GM23338 (cell line): ENCODE measurements at regions not wholly inside any gene's neighbourhood (a gene's known extent, or its start where the extent isn't known, plus 50 kb on each side); places are given as distances from the start of the nearest gene placed in this dataset.

Source experiments
- ATAC-seq: fragments of 200-7000 bp; cut with Tn5 transposase; 3 replicates; pipeline ENCODE4 v1.9.1; 2020
- DNase-seq: peaks from one replicate; pipeline ENCODE4 v3.0.0-alpha.2; 2015; ENCODE audit warnings: low spot score
- H2AFZ ChIP-seq: fragments of 200-600 bp; sonication (generic); 2 replicates; pipeline ENCODE4 v1.8.0; 2016; ENCODE audit warnings: antibody characterized with exemption, mild to moderate bottlenecking, moderate library complexity
- H3F3A ChIP-seq: fragments of 200-600 bp; sonication (generic); replicated peaks from 2 replicates; pipeline ENCODE4 v1.8.0; 2017; ENCODE audit warnings: antibody characterized with exemption, mixed run types, low read depth
- H3K27ac ChIP-seq: fragments of 200-600 bp; sonication (generic); 2 replicates; pipeline ENCODE4 v1.6.1; 2016; ENCODE audit warnings: low read depth
- H3K27me3 ChIP-seq: fragments of 200-600 bp; sonication (generic); 2 replicates; pipeline ENCODE4 v1.8.0; 2016; ENCODE audit warnings: mild to moderate bottlenecking, mixed run types, moderate library complexity; ENCODE audit not compliant: insufficient read depth
- H3K36me3 ChIP-seq: fragments of 200-600 bp; sonication (generic); 2 replicates; pipeline ENCODE4 v1.8.0; 2016; ENCODE audit warnings: mild to moderate bottlenecking; ENCODE audit not compliant: insufficient read depth
- H3K4me1 ChIP-seq: fragments of 200-600 bp; sonication (generic); 2 replicates; pipeline ENCODE4 v1.8.0; 2016; ENCODE audit warnings: mild to moderate bottlenecking, moderate library complexity; ENCODE audit not compliant: insufficient read depth
- H3K4me2 ChIP-seq: fragments of 200-600 bp; sonication (generic); 2 replicates; pipeline ENCODE4 v1.7.1; 2017; ENCODE audit warnings: mixed run types
- H3K4me3 ChIP-seq: fragments of 200-600 bp; sonication (generic); 2 replicates; pipeline ENCODE4 v1.6.1; 2016; ENCODE audit warnings: mixed run types
- H3K79me2 ChIP-seq: fragments of 200-600 bp; sonication (generic); replicated peaks from 2 replicates; pipeline ENCODE4 v1.8.0; 2017; ENCODE audit warnings: mild to moderate bottlenecking; ENCODE audit not compliant: insufficient read depth
- H3K9me2 ChIP-seq: fragments of 200-600 bp; sonication (generic); 2 replicates; pipeline ENCODE4 v1.8.0; 2017; ENCODE audit not compliant: insufficient read depth
- H4K20me1 ChIP-seq: fragments of 200-600 bp; sonication (generic); replicated peaks from 2 replicates; pipeline ENCODE4 v1.8.0; 2017; ENCODE audit warnings: mild to moderate bottlenecking; ENCODE audit not compliant: insufficient read depth
- H3K27ac Mint-ChIP-seq: 2 replicates; pipeline ENCODE4 v1.8.0; 2020; ENCODE audit warnings: inconsistent platforms, mild to moderate bottlenecking, moderate library complexity, mixed read lengths
- H3K27me3 Mint-ChIP-seq: 3 replicates; pipeline ENCODE4 v1.8.0; 2022; ENCODE audit warnings: low read depth, mild to moderate bottlenecking, moderate library complexity, mixed read lengths, inconsistent platforms; ENCODE audit not compliant: insufficient read depth, poor library complexity
- H3K36me3 Mint-ChIP-seq: 3 replicates; pipeline ENCODE4 v1.8.0; 2021; ENCODE audit warnings: low read depth, mild to moderate bottlenecking, inconsistent platforms, moderate library complexity, mixed read lengths
- H3K4me1 Mint-ChIP-seq: 3 replicates; pipeline ENCODE4 v1.8.0; 2020; ENCODE audit warnings: mild to moderate bottlenecking, inconsistent platforms, mixed read lengths
- H3K4me3 Mint-ChIP-seq: 3 replicates; pipeline ENCODE4 v1.8.0; 2021; ENCODE audit warnings: moderate library complexity, mild to moderate bottlenecking, inconsistent platforms, mixed read lengths
- H3K9me3 Mint-ChIP-seq: 3 replicates; pipeline ENCODE4 v1.8.0; 2020; ENCODE audit warnings: moderate library complexity, mild to moderate bottlenecking, inconsistent platforms, mixed read lengths
- CREB1 ChIP-seq: fragments of 250-450 bp; sonication (Bioruptor Pico); IDR thresholded peaks from 2 replicates; pipeline ENCODE4 v1.5.0; 2020; ENCODE audit warnings: low read depth, mild to moderate bottlenecking, moderate library complexity
- ETS1 ChIP-seq: IDR thresholded peaks from 2 replicates; pipeline ENCODE4 v1.6.1; 2016; ENCODE audit warnings: antibody characterized with exemption
- EZH2 ChIP-seq: fragments of 200-600 bp; sonication (generic); IDR thresholded peaks from one replicate; pipeline ENCODE4 v1.8.0; 2017; ENCODE audit warnings: antibody characterized with exemption, mild to moderate bottlenecking, low read depth; ENCODE audit not compliant: unreplicated experiment
- EZH2phosphoT487 ChIP-seq: fragments of 200-600 bp; sonication (generic); IDR thresholded peaks from one replicate; pipeline ENCODE4 v1.8.1; 2018; ENCODE audit warnings: antibody characterized with exemption; ENCODE audit not compliant: unreplicated experiment
- JUNB ChIP-seq: IDR thresholded peaks from one replicate; pipeline ENCODE4 v1.6.1; 2016; ENCODE audit warnings: antibody characterized with exemption; ENCODE audit not compliant: unreplicated experiment
- NANOG ChIP-seq: IDR thresholded peaks from 2 replicates; pipeline ENCODE4 v1.6.1; 2016; ENCODE audit warnings: antibody characterized with exemption, borderline replicate concordance
- POLR2AphosphoS5 ChIP-seq: IDR thresholded peaks from 2 replicates; pipeline ENCODE4 v1.6.1; 2016; ENCODE audit warnings: antibody characterized with exemption, low read depth
- REST ChIP-seq: IDR thresholded peaks from one replicate; pipeline ENCODE4 v1.6.1; 2018; ENCODE audit warnings: antibody characterized with exemption; ENCODE audit not compliant: unreplicated experiment
- STAT1 ChIP-seq: IDR thresholded peaks from one replicate; pipeline ENCODE4 v1.6.1; 2016; ENCODE audit warnings: antibody characterized with exemption; ENCODE audit not compliant: unreplicated experiment
- ZNF114 ChIP-seq: fragments of 250-450 bp; sonication (Bioruptor Pico); IDR thresholded peaks from 2 replicates; pipeline ENCODE4 v1.5.0; 2020; ENCODE audit warnings: mild to moderate bottlenecking, moderate library complexity
- ZNF331 ChIP-seq: fragments of 250-450 bp; sonication (Bioruptor Pico); IDR thresholded peaks from 2 replicates; pipeline ENCODE4 v1.5.0; 2020; ENCODE audit warnings: low read depth, mild to moderate bottlenecking, moderate library complexity
- TF ChIP-seq, protein P1 (sequence below): fragments of 250-450 bp; sonication (Bioruptor Pico); IDR thresholded peaks from 2 replicates; pipeline ENCODE4 v1.5.0; 2020; ENCODE audit warnings: mild to moderate bottlenecking, moderate library complexity
- TF ChIP-seq, protein P2 (sequence below), 2 experiments: fragments of 200-600 bp in 1 of 2; sonication (generic) in 1 of 2; conservative IDR thresholded peaks; 2 replicates each; pipeline versions ENCODE4 v1.5.1 to v1.6.1; 2016 to 2017; ENCODE audit warnings: antibody characterized with exemption in 2 of 2, low read depth in 2 of 2, mild to moderate bottlenecking in 2 of 2, moderate library complexity in 1 of 2

DNA sequence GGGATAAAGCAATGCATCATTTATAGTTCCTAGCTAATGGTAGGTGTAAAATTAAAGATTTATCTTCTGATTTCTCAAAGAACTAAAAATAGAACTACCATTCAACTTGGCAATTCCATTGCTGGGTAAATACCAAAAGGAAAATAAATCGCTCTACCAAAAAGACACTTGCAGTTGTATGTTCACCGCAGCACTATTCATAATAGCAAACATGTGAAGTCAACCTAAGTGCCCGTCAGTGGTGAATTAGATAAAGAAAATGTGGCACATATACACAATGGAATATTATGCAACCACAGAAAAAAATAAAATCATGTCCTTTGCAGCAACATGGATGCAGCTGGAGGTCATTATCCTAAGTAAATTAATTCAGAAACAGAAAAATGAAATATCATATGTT, 192.8 kb upstream of the ADRA1D start:
- DNase-seq (no peak), ATAC-seq (no peak)
- Histone ChIP-seq H3K27me3 (no peaks in the 10 kb centered on the region), H3K4me1 (no peaks in the 10 kb centered on the region), H3K36me3 (no peaks in the 10 kb centered on the region), H3K4me2 (no peak overlapping the region), H3K79me2 (no peaks in the 10 kb centered on the region), H3F3A (no peaks in the 10 kb centered on the region), H4K20me1 (no peaks in the 10 kb centered on the region), H3K4me3 (no peak overlapping the region), H3K27ac (no peak overlapping the region), H2AFZ (no peak overlapping the region), H3K9me2 (peaks cover 9% of the 10 kb centered on the region)
- Mint-ChIP-seq H3K9me3 (peaks cover 4% of the 10 kb centered on the region), H3K27me3 (no peaks in the 10 kb centered on the region), H3K4me3 (no peak overlapping the region), H3K4me1 (no peaks in the 10 kb centered on the region), H3K27ac (no peak overlapping the region), H3K36me3 (no peaks in the 10 kb centered on the region; the same call in 2 of the 3 replicates)
- TF ChIP-seq ZNF331 (CRISPR knock-in tag), result no peak
- no peak for TF ChIP-seq ETS1
- no peak for TF ChIP-seq JUNB
- TF ChIP-seq, protein P1, sequence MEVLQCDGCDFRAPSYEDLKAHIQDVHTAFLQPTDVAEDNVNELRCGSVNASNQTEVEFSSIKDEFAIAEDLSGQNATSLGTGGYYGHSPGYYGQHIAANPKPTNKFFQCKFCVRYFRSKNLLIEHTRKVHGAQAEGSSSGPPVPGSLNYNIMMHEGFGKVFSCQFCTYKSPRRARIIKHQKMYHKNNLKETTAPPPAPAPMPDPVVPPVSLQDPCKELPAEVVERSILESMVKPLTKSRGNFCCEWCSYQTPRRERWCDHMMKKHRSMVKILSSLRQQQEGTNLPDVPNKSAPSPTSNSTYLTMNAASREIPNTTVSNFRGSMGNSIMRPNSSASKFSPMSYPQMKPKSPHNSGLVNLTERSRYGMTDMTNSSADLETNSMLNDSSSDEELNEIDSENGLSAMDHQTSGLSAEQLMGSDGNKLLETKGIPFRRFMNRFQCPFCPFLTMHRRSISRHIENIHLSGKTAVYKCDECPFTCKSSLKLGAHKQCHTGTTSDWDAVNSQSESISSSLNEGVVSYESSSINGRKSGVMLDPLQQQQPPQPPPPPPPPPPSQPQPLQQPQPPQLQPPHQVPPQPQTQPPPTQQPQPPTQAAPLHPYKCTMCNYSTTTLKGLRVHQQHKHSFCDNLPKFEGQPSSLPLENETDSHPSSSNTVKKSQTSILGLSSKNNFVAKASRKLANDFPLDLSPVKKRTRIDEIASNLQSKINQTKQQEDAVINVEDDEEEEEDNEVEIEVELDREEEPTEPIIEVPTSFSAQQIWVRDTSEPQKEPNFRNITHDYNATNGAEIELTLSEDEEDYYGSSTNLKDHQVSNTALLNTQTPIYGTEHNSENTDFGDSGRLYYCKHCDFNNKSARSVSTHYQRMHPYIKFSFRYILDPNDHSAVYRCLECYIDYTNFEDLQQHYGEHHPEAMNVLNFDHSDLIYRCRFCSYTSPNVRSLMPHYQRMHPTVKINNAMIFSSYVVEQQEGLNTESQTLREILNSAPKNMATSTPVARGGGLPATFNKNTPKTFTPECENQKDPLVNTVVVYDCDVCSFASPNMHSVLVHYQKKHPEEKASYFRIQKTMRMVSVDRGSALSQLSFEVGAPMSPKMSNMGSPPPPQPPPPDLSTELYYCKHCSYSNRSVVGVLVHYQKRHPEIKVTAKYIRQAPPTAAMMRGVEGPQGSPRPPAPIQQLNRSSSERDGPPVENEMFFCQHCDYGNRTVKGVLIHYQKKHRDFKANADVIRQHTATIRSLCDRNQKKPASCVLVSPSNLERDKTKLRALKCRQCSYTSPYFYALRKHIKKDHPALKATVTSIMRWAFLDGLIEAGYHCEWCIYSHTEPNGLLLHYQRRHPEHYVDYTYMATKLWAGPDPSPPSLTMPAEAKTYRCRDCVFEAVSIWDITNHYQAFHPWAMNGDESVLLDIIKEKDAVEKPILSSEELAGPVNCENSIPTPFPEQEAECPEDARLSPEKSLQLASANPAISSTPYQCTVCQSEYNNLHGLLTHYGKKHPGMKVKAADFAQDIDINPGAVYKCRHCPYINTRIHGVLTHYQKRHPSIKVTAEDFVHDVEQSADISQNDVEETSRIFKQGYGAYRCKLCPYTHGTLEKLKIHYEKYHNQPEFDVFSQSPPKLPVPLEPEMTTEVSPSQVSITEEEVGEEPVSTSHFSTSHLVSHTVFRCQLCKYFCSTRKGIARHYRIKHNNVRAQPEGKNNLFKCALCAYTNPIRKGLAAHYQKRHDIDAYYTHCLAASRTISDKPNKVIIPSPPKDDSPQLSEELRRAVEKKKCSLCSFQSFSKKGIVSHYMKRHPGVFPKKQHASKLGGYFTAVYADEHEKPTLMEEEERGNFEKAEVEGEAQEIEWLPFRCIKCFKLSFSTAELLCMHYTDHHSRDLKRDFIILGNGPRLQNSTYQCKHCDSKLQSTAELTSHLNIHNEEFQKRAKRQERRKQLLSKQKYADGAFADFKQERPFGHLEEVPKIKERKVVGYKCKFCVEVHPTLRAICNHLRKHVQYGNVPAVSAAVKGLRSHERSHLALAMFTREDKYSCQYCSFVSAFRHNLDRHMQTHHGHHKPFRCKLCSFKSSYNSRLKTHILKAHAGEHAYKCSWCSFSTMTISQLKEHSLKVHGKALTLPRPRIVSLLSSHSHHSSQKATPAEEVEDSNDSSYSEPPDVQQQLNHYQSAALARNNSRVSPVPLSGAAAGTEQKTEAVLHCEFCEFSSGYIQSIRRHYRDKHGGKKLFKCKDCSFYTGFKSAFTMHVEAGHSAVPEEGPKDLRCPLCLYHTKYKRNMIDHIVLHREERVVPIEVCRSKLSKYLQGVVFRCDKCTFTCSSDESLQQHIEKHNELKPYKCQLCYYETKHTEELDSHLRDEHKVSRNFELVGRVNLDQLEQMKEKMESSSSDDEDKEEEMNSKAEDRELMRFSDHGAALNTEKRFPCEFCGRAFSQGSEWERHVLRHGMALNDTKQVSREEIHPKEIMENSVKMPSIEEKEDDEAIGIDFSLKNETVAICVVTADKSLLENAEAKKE (CRISPR knock-in tag), result no peak
- TF ChIP-seq ZNF114, result no peak
- TF ChIP-seq POLR2AphosphoS5, result no peak
- TF ChIP-seq EZH2phosphoT487, result no peak
- TF ChIP-seq EZH2, result no peak
- no peak for TF ChIP-seq REST
- no peak for TF ChIP-seq NANOG
- TF ChIP-seq, protein P2, sequence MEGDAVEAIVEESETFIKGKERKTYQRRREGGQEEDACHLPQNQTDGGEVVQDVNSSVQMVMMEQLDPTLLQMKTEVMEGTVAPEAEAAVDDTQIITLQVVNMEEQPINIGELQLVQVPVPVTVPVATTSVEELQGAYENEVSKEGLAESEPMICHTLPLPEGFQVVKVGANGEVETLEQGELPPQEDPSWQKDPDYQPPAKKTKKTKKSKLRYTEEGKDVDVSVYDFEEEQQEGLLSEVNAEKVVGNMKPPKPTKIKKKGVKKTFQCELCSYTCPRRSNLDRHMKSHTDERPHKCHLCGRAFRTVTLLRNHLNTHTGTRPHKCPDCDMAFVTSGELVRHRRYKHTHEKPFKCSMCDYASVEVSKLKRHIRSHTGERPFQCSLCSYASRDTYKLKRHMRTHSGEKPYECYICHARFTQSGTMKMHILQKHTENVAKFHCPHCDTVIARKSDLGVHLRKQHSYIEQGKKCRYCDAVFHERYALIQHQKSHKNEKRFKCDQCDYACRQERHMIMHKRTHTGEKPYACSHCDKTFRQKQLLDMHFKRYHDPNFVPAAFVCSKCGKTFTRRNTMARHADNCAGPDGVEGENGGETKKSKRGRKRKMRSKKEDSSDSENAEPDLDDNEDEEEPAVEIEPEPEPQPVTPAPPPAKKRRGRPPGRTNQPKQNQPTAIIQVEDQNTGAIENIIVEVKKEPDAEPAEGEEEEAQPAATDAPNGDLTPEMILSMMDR (conservative IDR thresholded peaks at IDR 0.05; ENCODE audit: low read depth in 2 of 2), result no peak
- no peak for TF ChIP-seq STAT1
- no peak for TF ChIP-seq CREB1 (CRISPR knock-in tag)
